Stimulated activated CD8-positive, alpha-beta memory T cell treated with anti-CD3 and anti-CD28 coated beads, Interleukin-15, amount 100 ng/mL, for 48 hours (primary cell): ENCODE measurements at regions not wholly inside any gene's neighbourhood (a gene's known extent, or its start where the extent isn't known, plus 50 kb on each side); places are given as distances from the start of the nearest gene placed in this dataset.

Experiments used
- DNase-seq, 2 donors: peaks; one replicate each; pipeline ENCODE4 v3.0.0-alpha.2; 2020; ENCODE audit warnings: low read depth in 2 of 2

DNA sequence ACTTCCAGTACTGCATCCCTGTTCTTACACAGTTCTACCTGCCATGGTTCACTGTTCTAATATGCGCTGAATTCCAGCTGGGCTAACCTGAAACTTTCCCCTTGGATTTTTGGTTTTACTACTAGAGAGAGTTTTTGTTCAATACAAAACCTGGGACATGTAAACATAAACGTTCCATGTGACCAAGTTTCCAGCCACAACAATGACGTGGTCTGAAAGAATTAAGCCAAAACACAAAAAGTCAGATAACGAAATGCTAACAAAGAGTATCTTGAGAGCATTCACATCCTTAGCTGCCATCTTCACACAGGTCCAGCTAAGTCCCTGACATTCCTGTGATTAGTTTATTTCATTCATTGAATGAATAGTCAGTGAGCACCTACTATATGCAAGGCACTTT is 467.0 kb upstream of the PKDCC start:
- no peak for DNase-seq

DNA sequence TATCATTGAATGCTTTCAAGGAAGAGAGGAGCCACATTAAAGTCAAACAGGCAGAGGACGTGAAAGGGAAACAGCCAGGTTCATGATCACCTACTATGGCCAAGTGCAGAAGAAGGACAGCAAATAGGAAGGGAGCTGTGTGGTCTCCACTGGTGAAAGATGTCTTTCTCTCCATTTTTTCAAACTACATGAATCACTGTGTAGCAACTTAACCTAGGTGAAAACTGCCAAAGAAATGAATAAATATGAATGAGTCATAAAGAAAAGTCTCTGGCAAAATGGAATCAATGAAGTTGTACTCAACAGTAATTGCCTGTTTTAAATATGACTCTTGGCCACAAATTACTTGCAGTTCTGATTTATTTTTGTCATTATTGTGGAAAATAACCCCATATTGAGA is 452.6 kb upstream of the PKDCC start:
- no peak for DNase-seq

DNA sequence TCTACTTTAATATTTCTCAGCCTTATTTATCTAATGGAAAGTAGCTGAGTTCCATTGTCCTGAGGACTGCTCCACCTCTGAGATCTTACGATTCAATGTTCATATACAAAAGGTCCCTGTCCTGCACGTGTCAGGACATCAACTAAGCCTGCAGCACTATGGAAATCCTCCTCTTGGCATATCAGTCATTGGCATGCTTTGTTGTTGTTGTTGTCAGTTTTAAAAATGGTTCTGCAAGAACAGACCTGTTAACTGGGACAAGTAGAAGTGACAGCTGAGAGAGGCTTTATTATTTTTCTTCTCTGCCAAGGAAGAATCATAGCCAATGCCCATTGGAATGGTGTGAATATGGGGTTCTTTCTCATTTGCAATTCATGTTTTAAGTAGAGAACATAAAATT is 450.1 kb upstream of the PKDCC start:
- no peak for DNase-seq

DNA sequence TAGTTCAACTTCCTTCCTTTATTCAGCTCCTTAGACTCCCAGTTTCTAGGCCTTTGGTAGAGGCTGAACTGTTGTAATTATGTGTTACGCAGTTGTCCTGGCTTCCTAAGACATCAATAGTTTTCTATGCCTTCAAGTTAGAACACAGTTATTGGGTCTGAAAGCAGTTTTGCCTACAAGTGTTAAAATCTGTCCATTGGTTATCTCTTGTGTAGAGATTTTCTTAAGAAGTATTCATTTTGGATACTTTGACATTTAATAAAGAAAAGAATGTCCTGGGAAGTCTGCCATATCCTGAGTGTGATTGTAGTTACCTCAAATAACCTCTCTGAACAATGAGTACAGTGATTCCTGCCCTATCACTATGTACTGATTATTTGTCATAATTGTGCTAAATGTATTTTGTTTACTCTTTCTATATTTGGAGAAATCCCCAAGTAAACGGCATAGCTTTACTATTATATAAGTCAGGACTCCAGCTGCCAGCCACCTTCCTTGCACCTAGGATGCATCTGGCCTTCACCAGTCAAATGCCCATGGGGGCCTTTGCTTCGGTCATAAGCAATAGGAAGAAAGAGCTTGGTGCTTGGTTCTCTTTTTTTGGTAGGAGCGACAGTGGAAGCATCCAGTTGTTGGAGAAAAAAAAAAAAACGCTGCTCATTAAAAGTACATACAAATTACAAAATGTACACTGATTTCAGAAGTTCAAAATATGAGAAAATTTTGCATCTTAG is 449.5 kb upstream of the PKDCC start:
- no peak for DNase-seq

DNA sequence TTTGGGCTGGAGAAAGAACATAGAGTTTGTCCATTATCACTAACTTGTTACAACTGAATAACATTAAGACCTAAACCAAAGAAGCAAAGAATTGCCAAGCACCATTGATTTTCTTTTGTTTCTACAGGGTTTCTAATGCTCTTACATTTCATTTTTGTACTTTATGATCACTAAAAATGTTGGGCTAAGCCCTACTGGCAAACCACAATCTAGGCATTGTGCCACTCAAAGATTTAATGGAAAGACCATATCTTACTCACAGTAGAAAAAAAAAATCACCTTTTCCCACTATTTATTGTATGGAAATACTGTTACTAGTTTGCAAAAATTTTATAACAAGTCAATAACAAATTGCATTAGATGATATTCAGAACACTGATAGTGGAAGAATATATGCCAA is 447.4 kb upstream of the PKDCC start:
- no peak for DNase-seq

DNA sequence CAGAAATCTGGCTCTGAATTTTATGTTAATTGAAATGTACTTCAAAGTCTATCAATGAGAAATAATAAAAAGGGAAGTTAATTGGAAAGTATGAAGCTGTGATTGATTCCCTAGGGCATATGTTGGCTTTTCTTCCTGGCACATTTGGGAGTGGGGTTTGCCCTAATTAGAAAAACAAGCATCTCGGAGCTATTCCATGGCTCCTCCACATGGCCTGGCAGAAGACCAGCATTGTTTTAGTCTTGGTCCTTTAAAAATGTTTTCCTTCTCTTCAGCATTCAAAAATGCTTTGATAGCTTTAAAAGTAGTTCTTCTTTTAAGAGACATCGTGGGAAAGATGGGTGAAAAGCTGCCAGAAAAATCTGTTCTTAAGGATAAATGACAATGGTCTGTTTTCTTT is 445.5 kb upstream of the PKDCC start:
- DNase-seq = no peak

DNA sequence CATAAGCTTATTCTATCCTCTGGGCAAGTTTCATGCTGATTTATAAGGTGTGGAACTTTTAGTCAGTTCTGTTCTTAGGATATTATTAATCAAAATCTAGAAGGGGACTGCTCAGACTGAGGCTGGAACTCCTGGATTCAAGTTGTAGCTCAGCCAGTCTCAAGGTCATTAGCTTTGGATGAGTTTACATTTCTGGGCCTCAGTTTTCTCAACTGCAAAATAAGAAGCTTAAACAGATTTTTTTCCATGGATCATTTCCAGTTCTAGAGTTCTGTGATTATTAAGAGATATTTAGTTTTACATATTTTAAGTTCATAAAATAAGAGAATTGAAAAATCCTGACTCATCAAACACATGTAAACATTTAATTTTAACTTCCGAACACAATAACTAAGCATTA is 442.5 kb upstream of the PKDCC start:
- DNase-seq = no peak

DNA sequence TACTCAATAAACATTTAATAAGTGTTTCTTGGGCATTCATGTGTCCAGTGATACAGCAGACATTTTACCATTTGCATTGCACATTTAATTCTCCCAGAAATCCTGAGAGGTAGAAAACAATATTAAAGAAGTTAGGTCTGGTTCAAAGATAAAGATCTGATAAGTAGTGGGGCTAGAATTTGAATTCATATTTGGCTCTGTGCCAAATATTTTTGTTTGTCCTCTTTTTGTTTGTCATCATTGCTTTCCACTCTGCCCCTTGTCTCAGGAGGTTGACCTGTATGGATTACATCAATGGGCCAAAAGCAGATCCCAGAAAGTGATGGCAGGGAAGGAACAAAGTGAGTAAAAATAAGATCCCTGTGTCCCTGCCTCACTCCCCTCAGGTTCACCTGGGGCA is 441.9 kb upstream of the PKDCC start:
- no peak for DNase-seq

DNA sequence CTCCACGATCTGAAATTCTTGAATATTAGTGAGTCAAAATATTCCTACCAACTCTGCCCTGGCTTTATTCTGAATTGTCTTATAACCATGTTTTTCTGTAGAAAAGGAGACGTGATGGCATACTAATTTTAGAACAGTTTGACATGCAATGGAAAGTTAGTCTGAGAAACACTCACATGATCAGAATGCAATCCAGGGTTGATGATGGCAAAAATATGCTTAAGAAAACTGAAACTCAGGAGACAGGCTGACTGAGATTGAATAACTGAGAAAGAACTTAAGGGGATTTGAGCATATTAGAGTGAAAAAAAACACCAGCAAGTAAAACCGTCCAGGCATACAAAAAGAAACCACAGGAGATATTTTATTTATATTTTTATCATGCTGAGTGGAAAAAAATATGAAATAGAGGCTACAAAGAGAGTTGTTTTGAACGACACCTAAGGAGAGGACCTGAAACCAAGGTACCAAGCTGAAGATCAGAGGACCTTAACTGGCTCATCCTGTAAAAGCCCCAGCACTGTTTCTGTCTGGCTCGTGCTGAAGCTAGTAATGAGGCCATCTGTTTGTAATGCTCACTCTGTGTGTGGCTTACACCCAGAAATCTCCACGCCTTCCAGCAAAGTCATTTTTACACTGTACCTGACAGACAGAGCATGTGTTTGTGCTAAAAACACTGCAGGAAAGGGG is 437.2 kb upstream of the PKDCC start:
- DNase-seq = no peak

DNA sequence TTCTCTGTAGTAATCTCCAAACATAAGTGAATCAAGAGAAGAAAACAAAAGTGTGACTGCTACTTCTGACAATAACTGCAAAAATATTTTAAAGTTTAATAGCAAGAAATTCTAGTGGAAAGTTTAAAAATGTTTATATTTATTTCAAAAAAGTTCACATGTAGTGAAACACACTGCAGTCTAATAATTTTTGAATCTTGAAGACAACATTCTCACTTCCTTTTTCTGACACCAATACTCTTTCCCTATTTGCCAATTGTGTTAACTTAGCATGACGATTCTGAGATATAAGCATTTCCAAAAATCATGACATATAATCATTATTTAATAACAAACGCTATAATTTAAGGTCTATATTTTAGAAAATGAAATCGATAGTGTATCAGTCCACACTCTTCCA is 429.1 kb upstream of the PKDCC start:
- DNase-seq = no peak

DNA sequence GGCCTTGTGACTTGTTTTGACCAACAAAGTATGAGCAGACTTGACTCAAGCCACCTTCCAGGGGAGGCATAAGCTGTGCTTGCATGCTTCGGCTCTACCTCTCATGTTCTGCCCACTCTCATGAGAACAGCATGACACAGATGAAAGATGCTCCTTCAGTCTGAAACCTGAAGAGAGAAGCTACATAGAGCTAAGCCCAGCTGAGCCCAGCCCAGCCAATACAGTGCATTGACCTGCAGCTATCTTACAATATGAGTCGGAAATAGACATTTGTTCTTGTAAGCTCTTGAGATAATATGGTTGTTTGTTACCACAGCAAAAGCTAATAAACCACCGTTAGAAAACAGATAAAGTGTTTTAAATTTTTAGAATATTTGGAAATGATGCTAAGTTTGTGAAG is 426.7 kb upstream of the PKDCC start:
- DNase-seq = no peak

DNA sequence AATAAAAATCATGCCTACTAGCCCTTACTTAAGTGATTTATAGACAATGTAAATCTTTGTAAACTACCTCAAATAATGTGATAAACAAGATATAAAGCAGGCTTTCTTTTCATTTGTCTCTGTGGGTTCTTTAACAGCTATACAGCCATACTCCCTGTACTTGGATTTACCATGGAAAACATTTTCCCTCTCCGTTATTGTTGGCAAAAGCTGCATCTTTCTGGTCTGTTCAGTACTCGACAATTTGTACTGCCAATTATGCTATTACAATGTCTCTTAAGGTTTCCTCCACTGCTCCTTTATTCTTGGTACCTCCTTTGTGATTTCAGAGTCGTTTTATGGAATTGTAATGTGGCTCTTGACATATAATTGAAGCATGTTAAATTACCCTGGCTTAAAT is 426.3 kb upstream of the PKDCC start:
- no peak for DNase-seq

DNA sequence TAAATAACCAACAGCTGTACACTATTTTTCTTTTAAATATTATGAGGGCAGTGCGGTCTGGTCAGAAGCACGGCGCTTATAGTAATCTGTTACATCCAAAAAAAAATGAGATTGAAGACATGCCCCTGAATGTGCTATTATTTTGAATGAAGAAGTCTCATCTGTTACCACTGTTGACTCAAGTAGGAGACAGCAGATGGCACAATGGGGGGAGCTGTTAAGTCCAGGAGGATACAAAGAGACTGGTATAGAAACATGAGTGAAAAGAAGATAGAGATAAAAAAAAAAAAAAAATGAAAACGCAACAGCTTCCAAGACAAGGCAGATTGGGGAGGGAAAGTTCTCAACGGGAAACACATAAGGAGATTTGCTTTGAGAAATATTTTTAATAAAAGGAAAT is 425.5 kb upstream of the PKDCC start:
- DNase-seq = no peak

DNA sequence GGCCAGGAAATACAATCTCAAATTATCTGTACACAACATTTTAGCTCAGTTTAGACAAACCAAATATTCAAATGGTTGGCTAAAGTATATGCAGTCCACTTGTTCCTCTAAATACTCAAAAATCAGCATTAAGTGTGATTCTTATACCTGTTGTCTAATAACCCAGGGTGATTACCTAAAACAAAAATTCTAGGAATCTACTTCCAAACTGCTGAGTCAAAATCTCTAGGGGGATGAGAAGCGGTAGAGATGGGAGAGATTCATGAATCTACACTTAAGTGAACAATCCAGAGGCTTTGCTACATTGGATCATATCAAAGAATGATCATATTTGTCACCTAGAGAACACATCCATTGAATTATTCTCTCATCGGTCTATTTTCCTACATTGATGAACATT is 420.9 kb upstream of the PKDCC start:
- no peak for DNase-seq

DNA sequence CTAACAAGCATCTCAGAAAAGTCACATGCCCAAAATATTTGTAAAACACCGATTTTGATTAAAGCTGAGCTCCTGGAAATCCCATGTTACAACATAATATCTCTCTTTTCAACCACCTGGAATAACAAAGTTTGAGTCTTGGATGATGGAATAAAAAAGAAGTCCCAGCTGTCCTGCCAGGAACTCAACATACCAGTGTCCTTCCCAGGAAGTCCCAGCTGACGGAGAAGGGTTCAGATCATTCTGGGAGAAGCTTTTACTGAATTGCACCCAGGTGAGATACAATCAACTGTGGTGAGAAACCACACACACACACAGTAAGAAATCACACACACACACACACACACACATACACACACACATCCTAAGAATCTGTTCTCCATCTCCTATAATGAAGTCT is 413.1 kb upstream of the PKDCC start:
- no peak for DNase-seq

DNA sequence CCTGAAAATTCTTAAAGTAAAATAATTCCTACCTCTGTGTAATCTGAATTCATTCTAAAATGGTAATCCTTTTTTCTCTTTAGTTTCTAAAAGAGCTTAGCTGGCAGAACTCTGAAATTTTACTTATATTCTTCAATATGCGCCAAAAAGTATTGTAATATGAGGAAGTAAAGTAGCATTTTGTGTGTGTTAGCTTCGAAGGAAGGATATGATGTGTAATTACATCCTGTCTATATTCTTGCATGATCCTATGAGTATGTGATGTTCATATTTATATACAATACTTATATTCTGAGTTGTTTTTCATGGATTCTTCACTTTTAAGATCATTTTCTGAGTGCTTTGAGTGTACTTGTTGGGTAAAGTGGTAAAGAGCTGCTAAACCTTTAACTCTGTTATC is 402.9 kb upstream of the PKDCC start:
- DNase-seq = no peak

DNA sequence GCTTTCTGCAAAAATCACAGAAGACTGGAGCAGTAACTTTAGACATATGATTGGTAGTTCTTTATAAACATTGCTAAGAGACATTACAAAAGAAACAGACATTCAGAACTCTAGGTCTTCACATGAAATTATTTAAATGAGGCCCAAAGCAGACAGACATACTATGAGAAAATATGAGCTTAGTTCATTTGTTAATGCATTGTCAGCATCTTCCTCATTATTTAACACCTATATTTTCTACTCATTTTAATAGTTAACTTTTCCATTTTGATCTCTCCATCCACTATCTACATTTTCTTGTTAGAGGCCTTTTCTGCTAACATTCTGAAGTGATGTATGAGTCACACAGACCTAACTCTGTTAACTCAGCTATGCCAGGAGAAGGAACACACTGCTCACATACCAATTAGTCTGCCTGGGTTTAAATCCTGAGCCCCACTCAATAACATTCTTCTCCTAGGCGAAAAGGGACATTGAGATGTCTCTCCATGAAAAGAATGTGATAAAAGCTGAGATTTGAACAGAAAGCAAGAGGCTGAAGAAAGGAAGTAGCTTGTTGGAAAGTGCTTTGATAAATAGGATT is 400.3 kb upstream of the PKDCC start:
- no peak for DNase-seq

DNA sequence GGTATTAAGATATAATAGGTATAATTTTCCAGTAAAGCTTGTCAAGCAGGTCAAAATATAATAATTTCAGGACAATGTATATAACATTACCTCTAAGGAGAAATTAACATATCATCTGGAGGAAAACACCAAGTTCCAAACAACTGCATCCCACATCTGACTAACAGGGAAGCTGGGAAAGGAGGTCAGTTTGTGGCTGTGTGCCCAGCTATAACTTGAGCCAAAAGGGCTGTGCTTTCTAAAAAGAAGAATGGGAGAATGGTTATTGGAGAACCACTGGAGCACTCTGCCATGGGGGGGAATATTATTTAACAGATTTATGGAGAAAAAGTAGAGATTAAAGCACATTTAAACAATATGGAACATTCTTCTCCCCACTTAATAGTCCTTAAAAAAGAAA is 390.6 kb upstream of the PKDCC start:
- no peak for DNase-seq

DNA sequence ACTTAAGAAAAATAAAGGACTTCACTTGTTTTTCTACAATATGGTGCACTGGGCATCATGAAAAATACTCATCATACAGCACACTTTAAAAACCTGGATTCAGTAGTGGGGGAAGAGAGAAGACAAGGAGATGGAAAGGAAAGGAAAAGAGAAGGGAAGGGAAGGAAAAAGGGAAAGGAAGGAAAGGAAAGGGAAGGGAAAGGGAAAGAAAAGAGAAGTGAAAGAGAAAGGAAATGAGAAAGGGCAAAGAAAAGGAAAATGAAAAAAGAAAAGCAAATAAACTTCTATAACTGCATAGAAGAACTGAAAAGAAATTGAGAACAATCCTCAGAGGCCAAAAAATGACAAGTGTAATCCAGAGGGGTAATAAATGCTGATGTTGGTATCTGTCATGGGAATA is 388.1 kb upstream of the PKDCC start:
- DNase-seq = no peak

DNA sequence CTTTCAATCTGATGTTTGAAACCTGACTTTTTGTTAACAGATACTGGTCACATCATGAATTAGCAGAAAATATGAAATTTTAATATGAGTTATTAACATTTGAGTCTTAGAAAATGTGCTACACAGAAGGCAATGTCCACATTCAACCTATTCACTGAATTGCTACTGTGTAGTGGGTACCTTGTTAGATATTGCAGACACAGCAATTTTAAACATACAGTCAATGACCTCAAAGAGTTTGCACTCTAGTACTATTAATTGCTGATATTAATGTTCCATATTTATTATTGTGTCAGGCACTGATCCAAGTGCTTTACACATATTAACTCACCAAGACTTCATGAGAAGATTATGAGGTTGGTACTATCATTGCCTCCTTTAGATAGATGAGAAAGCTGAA is 385.4 kb upstream of the PKDCC start:
- DNase-seq = no peak

DNA sequence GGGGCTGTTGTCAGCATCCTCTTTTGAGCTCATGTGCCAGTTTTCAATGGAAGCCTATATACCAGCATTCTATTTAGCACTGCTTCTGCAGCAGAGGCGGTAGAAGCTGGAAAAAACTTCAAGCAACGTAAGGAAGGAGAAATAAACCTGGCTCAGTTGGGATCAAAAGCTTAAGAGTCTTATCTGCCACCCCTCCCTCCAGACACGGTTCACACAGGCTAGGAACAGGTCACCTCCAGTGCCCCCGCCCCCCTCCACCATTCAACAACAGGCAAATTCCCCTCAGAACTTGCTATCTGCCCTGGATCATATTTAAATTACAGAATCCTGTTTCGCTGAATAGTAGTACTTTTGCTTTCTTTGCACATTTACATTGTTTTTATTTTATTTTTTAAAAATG is 384.8 kb upstream of the PKDCC start:
- DNase-seq = no peak

DNA sequence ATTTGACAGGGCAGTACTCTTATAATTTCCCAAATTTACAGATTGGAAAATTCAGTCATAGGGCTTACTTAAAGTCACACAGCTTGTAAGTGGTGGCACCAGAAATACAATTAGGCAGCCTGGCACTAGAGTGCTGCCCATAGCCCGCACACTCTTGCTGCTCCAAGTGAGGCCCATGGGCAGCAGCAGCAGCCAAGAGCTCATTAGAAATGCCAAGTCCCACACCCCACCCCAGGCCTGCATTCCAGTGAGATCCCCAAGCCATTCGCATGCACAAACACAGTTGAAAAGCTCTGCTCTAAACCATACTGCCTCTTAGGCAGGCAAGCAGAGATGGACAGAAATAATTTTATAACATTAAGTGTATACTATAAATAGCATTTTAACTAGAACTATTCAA is 379.3 kb upstream of the PKDCC start:
- DNase-seq = no peak

DNA sequence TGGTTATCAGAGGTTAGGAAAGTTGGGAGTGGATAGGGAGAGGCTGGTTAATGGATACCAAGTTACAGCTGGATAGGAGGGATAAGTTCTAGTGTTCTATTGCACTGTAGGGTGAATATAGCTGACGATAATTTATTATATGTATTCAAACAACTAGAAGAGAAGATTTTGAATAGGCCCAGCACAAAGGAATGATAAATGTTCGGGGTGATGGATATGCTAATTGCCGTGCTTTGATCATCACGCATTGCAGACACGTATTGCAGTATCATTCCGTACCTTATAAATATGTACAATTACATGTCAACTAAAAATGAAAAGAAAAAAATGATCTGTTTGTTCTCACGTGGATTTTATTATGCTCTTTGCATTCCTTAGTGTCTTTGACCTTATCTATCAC is 369.2 kb upstream of the PKDCC start:
- DNase-seq = no peak

DNA sequence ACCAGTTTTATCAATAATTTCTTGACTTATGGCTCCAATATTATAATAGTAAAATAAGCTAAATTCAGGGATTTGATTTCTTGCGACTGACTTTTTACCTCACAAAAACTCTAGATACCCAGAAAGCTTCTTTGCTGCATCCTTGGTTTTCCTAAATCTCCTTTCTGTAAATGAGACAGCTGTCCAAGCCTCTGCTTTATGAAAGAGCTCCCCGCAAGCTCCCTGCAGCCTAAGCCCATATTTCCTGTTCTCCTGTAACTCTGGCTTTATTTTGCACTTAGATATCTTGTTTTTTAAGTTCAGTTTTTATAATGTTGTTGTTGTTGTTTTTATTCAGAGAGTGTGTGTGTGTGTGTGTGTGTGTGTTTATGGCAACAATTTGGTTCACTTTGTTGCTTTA is 361.7 kb upstream of the PKDCC start:
- no peak for DNase-seq
